ENCODE measurements at regions not wholly inside any gene's neighbourhood (a gene's known extent, or its start where the extent isn't known, plus 50 kb on each side); places are given as distances from the start of the nearest gene placed in this dataset.
"Not testable (repeated sequence)": the region's sequence is repeated elsewhere in the genome, so short reads cannot be mapped to it uniquely, and the experiment has no call there.

- no peak for DNase-seq
These were observed 425.4 kb downstream of the NDFIP2 start for GRCh38 chr13:79906345-79906744.

GRCh38 chr13:79905018-79905417 is 424.1 kb downstream of the NDFIP2 start:
- DNase-seq: no peak

DNA sequence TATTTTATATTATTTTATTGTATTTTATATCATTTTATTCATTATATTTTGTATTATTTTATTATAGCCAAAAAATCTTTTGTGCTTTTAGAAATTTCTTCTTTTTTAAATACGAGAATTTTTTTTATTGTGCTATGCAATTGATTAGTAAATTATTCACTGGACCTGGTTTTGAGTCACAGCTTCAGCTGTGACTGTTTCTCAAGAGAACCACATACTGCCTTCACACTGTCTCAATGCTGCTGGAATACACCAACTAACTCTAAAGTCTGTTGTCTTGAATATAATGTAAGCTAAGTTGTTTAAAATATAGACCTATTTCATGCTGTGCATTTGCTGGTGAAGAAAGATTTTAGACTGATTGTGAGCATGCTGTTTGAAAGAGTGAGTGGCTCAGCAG is 423.6 kb downstream of the NDFIP2 start:
- no peak for DNase-seq

GRCh38 chr13:79901336-79901735 is 420.4 kb downstream of the NDFIP2 start:
- no peak for DNase-seq

- no peak for DNase-seq
These were observed 419.4 kb downstream of the NDFIP2 start for GRCh38 chr13:79900356-79900755.

- DNase-seq: no peak
These were observed 418.0 kb downstream of the NDFIP2 start for GRCh38 chr13:79898996-79899395.

DNA sequence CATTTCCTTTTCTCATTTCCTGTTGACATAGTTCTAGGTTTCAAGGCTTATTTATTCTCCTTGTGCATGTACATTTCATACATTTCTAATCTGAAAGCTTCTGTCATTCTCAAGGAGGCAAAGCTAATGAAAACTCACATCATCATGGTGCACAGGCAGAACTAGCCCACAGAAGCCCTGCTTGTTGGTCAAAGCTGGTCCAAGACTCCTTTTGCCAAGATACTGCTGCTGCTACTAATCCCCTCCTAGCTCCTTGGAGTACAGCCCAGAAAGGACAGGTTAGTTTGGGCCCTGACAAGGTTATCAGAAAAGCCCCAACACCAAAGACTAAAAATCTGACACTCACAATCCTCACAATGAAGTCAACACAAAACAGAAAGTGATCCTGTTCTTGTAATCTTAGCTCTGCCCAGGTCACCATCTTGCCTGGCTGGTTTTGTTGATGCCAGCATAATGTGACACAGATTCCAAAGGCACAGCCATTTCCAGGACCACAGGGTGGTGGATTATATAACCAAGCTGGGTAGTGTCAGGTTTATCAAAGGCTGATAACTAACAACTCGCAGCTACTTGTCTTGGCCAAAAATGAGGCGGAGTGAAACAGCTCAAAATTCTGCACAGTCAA is 417.4 kb downstream of the NDFIP2 start:
- no peak for DNase-seq

DNA sequence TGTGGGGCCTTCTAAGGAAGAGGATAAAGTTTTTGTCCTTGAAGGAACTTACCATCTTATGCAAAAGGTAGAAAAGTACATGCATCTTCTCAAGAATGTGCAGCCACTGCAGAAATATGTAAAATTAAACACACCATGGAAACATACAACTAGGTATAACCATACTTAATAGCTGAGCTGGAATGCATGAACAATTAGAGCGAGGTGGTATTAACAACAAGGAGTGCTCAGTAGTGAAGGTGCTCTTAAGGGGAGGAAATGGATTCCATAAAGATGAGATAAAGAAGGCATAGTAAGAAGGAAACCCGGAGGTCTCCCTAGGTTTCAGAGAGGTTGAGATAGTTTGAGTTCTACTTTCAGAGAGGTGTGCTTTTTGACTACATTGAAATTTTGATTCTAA is 415.9 kb downstream of the NDFIP2 start:
- DNase-seq: no peak

DNA sequence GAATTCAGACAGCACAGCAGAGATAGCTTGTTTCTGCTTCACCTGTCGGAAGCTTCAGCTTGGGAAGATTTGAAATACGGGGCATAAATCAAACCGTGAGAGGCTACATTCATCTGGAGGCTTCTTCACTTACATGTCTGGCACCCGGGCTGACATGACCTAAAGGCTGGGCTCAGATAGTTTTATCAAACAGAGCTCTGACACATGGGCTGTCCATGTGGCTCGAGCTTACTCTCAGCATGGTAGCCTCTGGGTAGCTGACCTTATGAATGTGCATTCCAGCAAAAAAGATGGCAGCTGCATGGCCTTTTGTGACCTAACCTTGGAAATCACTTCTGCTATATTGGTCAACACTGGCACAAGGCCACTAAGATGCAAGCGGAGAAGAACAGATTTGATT is 414.5 kb downstream of the NDFIP2 start:
- no peak for DNase-seq

- not testable (repeated sequence) for DNase-seq
These were observed 406.3 kb downstream of the NDFIP2 start for GRCh38 chr13:79887278-79887677.

DNA sequence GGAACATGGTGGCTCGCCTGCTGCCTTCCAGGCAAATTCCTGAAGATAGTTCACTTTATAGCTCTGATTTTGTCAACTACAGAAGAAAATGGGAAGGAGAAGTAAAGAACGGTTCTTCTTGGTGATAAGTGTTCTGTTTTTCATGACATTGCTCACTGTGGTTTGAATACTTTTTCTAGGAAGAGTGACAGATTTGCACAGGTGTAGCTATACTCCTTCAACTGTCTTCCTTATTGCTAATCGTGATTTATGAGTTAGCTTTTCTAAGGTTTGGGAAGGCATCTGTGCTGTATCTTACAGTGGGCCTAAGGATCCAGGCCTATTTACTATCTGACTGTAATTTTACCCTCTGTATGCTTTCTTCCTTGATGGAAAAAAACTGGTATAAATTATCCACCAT is 405.6 kb downstream of the NDFIP2 start:
- DNase-seq: no peak

GRCh38 chr13:79884890-79885289 is 403.9 kb downstream of the NDFIP2 start:
- no peak for DNase-seq

DNA sequence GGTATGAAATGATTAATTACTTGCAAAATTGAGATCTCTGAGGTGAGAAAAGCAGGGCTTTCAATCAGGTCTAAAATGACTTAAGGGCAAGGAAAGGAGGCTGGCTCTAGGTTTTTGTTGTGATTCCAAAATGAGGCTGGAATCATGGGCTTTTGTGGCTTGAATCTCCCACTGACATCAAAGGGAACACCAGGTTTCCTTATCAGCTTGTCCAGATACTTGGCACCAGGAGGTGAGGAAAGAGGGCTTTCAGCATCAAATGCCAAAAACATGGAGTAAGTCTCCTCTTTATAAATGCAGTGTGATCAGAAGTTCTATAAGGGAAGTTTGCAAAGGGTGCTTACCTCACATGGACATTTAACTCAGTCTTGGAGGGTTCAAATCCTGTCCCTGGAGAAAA is 402.3 kb downstream of the NDFIP2 start:
- no peak for DNase-seq

DNA sequence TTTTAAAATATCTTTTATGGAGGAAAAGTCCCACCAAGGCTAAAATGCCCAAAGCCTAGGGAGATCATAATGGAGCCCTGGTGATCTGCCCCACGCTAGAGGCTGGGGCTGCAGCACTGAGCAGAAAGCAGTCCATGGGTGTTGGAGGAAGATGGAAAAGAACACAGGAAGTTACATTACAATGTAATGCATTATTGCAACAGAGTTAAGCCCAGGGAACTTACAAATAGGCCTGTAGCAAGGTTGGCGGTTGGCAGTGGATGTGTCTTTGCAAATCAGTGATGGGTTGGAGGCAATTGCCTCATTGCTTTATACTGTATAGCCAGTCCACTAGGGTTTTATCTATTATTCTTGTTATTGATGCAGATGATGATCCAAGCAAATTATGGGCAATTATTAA is 399.9 kb downstream of the NDFIP2 start:
- no peak for DNase-seq

- DNase-seq: no peak
These were observed 393.7 kb downstream of the NDFIP2 start for GRCh38 chr13:79874396-79875360.

- DNase-seq: no peak
These were observed 390.6 kb downstream of the NDFIP2 start for GRCh38 chr13:79871594-79871993.

GRCh38 chr13:79870766-79871165 is 389.8 kb downstream of the NDFIP2 start:
- no peak for DNase-seq

GRCh38 chr13:79870123-79870522 is 389.2 kb downstream of the NDFIP2 start:
- no peak for DNase-seq

- DNase-seq: no peak
These were observed 388.4 kb downstream of the NDFIP2 start for GRCh38 chr13:79869326-79869725.

DNA sequence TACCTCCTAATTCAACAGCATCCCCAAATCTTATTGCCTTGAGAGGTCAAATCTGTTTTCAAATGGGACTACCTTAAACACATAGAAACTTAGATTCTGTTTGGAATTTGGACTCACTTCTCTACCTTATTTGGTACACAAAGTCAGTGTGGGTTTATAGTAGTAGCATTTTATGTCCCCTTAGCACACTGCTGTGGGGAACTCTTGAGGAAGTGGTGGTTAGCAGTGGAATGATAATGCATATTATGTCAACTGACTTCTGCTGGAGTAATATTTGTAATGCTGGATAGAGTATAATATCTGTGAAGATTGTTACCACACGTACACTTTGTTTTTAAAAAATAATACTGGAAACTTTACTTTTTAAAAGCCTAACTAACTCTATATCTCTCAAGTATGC is 386.3 kb downstream of the NDFIP2 start:
- DNase-seq: no peak

GRCh38 chr13:79866436-79866835 is 385.5 kb downstream of the NDFIP2 start:
- no peak for DNase-seq

DNA sequence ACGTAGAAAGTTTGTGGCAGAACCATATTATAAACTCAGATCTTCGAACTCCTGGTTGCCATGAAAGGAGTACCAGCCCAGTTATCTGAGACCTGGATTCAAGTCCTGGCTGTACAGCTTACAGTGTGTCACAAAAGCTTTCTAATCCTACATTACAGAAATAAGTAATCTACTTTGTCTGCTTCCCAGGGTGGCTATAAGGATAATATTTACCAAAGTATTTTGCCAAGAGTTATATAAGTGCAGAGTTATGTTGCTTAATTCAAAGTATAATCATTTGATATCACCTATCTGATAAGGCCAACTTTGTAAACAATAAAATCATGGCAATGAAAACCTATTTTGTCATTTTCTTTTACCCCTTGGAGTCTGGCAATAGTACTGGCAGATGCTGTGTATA is 381.6 kb downstream of the NDFIP2 start:
- DNase-seq: no peak

GRCh38 chr13:79861731-79862130 is 380.8 kb downstream of the NDFIP2 start:
- DNase-seq: no peak

DNA sequence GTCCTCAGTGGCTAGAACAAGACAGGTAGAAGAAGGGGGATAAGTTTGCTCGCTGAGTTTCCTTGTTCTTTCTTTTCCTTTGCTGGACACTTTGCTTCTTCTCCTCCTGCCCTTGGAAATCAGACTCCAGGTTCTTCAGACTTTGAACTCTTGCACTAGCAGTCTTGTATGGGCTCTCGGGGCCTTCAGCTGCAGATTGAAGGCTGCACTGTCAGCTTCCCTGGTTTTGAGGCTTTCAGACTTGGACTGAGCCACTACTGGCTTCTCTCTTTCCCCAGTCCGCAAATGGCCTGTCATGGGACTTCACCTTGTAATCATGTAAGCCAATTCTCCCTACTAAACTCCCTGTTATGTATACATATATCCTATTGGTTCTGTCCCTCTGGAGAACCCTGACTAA is 379.8 kb downstream of the NDFIP2 start:
- DNase-seq: no peak
